ENCODE measurements at regions not wholly inside any gene's neighbourhood (a gene's known extent, or its start where the extent isn't known, plus 50 kb on each side); places are given as distances from the start of the nearest gene placed in this dataset.

DNA sequence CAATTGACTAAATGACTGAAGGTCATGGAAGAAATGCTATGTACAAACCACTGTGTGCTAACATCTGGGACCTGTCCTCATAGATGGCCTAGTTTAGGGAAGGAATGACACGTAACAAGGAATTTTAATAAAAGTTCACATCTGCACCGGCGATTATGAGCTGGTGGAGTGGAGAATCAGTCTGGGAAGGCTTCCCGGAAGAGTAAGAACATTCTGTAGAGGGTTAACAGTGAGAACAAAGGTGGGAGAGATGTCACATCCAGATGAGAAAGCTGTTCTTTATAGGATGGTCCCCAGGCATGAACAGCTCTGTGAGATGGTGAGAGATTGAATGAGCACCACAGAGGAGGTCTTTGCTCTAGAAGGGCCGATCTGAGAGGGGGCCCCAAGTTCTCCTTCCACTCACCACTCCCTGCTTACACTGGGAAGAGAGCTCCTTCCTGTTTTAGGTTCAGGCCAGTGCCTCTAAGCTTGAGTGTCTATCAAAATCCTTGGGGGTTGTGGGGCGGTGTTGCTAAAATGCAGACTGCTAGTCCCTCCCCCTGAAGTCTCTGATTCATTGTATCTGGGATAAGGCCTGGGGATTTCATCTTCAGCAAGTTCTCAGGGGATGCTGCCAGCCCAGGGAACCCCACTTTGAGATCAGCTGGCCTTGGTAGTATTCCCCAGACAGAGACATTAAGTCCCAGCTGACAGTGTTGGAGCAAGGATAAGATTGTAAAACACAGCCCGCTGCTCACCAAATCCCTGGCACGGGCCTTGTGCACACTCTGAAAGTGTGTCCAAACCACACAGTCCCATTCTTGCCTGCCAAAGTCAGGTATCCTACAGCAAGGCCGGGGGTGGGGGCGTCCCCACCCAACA is 294.7 kb upstream of the MAF start:
- TF ChIP-seq CTCF (conservative IDR thresholded peaks at IDR 0.05; ENCODE audit: low read depth, low read length) (no peak), EZH2 (IDR thresholded peaks at IDR 0.05; ENCODE audit: low read length, unreplicated experiment) (no peak), EZH2phosphoT487 (IDR thresholded peaks at IDR 0.05; ENCODE audit: borderline replicate concordance, low read length) (no peak)

All from PC-3 (cell line).